NOMO-1 (cell line): ENCODE measurements at regions not wholly inside any gene's neighbourhood (a gene's known extent, or its start where the extent isn't known, plus 50 kb on each side); places are given as distances from the start of the nearest gene placed in this dataset.

Experiments used
- DNase-seq, 2 experiments: peaks; one replicate each; lab custom pipeline; 2025; ENCODE audit not compliant: unreplicated experiment in 2 of 2; lab: John Stamatoyannopoulos, UW

GRCh38 chr2:49515996-49516782 lies 361.9 kb upstream of the FSHR start:
- DNase-seq, result no peak

GRCh38 chr2:49514201-49514600 lies 359.9 kb upstream of the FSHR start:
- no peak for DNase-seq

GRCh38 chr2:49490710-49491109 lies 336.4 kb upstream of the FSHR start:
- DNase-seq, result peak in 1 of 2 experiments; percentile 0

GRCh38 chr2:49487139-49487538 lies 332.8 kb upstream of the FSHR start:
- no peak for DNase-seq

DNA sequence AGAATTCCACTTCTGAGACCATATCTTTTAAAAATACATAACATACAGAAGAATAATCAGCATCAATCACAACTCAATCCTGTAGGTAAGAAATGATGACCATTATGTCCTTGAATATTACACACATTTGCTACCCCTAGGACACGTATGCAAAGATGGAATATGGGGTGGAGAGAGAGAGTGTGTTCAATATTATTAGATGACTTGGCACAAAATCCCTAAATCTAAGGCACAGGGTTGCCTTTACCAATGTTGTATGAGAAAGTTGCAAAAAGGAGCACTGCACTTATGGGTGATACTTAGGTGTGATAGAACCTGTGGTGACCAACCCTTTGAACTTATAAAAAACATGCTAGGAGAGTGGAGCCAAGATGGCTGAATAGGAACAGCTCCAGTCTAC lies 326.2 kb upstream of the FSHR start:
- DNase-seq, result no peak

- no peak for DNase-seq
These were observed 311.0 kb upstream of the FSHR start for GRCh38 chr2:49465157-49465831.

DNA sequence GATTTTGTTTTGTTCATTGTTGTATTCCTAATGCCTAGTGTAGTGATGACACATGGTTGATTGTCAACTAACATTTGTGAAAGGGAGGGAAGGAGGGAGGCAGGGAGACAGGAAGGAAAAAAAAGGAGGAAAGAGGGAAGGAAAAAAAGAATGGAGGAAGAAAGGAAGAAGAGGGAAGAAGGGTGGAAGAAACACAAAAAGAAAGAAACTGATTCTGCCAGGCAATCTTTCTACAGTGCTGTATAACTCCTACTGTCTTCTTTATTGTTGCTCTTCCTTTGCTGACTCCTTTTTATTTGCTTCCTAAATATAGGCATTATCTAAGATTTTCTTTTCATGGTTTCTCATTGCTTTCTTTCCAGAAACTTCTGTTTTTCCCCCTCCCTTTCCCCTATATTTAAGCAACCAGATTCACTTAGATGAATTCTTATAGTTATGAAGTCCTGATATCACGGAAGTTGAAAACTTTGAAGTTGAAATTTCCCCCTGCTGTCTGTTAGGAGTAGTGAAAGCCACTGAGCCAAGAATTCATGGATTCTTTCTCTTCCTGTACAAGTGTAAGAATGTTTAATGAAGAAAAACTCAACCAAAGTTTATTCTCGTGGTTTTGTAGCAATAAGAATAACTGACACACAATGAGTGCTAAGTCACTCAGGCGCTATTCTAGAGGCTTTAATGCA lies 305.1 kb upstream of the FSHR start:
- DNase-seq, result no peak

DNA sequence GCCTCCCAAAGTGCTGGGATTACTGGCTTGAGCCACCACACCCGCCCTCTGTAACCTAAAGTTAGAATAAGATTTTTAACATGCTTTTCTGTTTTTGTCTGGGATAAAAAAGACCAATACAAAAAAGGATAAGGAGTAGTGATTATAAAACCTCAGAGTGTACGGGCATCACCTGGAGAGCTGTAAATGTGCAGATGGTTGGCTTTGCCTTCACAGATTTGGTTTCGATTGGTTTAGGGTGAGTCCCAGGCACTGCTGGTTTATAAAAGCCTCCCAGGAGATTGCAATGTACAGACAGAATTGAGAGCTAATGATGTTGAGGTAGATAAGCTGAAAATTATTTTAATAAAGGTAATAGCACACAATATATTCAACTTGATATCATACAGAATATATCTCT lies 289.7 kb upstream of the FSHR start:
- no peak for DNase-seq

DNA sequence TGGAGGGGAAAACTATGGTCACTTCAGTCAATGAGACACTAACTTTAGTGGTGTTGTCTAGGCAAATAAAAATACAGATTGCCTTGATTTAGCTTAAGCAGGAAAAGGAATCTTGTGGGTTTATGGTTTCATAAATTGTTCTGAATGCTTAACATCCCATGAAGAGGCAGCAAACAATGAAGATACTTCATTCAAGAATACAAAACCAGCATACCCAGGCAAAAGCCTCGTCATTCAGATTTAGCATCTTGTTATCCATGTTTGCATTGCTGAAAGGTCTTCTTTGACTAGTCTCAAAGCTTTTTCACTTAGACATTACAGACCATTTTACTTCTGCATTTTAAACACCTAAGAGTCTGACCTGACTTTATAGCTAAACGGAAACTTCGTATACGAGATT lies 272.7 kb upstream of the FSHR start:
- DNase-seq, result no peak

- DNase-seq, result no peak
These were observed 261.9 kb upstream of the FSHR start for GRCh38 chr2:49416252-49416651.

- DNase-seq, result no peak
These were observed 249.8 kb upstream of the FSHR start for GRCh38 chr2:49404108-49404507.

GRCh38 chr2:49403637-49404036 lies 249.3 kb upstream of the FSHR start:
- no peak for DNase-seq

- no peak for DNase-seq
These were observed 225.1 kb upstream of the FSHR start for GRCh38 chr2:49379406-49379805.

GRCh38 chr2:49371128-49371701 lies 216.9 kb upstream of the FSHR start:
- DNase-seq, result no peak

DNA sequence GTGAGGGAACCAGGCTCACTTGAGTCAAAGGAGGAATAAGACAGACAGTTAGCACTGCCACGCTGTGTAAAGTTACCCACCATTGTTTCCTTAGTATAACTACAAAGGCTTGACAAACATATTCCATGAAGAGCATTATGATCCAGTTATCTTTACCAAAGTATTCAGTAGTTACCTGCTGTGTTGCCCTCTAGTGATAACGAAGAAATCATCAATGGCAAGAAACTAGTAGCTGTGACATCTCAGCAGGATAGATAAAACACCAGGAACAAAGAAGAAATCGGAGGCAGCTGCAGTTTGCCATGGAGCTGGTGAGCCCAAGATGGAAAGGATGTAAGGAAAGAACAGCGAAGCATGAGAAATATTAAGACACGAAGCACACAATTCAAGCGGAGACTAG lies 215.3 kb upstream of the FSHR start:
- DNase-seq, result no peak

DNA sequence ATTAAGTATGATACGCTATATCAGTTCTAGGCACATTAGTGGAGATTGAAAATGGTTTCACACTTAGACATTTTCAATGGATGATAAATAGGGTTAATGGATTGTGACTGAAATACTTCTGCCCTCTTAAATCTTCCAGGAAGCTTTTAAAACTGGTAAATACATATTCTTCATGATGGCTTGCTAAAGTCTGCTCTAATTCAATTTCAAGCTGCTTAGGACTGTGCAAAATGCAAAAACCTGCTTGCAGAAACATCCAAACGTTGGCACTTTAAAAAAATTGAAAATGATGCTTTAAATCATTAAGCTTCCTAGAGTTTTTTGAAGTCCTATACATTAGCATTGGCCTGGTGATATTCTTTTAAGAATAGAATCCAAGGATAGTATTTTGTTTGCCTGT lies 214.8 kb upstream of the FSHR start:
- no peak for DNase-seq

DNA sequence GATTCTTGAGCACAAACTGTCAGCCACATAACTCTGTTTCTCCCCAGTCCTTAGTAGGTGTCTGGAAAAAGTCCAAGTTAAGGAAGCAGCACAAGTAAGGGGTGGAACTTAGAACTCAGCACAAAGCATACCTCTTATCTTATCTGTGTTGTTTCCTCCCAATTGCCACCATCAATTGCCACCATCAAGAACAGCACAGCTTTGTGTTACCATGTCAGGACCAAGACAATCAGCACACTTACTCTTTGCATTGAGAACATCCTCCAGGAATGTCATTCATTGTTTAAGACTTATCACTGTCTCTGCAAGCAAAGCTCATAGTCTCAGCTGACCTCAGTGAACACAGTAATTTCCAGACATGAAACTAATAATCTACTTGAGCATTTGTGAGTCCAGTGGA lies 212.7 kb upstream of the FSHR start:
- no peak for DNase-seq

GRCh38 chr2:49360407-49360767 lies 206.1 kb upstream of the FSHR start:
- DNase-seq, result no peak

- no peak for DNase-seq
These were observed 205.5 kb upstream of the FSHR start for GRCh38 chr2:49359721-49360406.

GRCh38 chr2:49355611-49356010 lies 201.3 kb upstream of the FSHR start:
- no peak for DNase-seq

GRCh38 chr2:49351560-49351959 lies 197.2 kb upstream of the FSHR start:
- DNase-seq, result no peak
